DMS153 (cell line): ENCODE measurements at regions not wholly inside any gene's neighbourhood (a gene's known extent, or its start where the extent isn't known, plus 50 kb on each side); places are given as distances from the start of the nearest gene placed in this dataset.
"Not testable (repeated sequence)": the region's sequence is repeated elsewhere in the genome, so short reads cannot be mapped to it uniquely, and the experiment has no call there.

Experiments
- DNase-seq: peaks from one replicate; lab custom pipeline; 2025; lab: John Stamatoyannopoulos, UW

- DNase-seq, result no peak
Measured at GRCh38 chr5:25009063-25009462, 364.3 kb upstream of the CDH10 start.

DNA sequence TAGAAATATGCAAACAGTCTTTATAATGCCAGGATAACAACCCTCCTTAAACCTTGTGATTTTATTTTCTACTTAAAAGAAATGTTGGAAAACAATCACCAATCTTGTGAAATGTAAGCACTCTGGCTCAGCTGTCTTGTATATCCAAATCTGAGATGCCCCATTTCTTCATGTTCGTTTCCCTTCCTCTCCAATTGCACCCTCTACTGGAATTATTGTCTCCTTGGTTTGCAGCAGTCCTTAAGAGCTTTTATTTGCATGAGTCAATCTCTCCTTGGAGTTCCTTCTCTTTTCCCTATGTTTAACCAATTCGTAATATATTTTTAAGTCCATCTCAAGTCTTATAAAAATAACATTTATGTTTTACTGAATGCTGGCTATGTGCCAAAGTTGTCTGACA, 362.0 kb upstream of the CDH10 start:
- DNase-seq, result no peak

DNA sequence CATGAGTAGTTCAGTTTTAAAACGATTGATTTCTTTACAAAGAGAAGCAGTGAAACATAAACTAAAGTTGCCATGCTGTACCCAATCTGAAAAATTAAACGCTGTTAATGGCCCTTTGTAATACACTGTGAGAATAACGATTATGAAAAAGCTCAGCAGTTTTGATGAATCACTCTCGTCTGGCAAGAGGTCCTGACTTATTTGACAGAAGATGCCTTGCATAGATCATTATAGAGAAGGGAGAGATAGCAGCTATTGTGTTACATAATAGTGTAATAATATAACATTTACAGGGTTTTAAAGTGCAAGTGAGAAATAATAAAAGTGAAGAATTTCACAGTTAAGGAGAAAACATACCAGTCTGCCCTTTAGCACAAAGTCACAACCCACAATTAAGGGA, 361.5 kb upstream of the CDH10 start:
- no peak for DNase-seq

GRCh38 chr5:25005431-25005830, 360.7 kb upstream of the CDH10 start:
- no peak for DNase-seq

DNA sequence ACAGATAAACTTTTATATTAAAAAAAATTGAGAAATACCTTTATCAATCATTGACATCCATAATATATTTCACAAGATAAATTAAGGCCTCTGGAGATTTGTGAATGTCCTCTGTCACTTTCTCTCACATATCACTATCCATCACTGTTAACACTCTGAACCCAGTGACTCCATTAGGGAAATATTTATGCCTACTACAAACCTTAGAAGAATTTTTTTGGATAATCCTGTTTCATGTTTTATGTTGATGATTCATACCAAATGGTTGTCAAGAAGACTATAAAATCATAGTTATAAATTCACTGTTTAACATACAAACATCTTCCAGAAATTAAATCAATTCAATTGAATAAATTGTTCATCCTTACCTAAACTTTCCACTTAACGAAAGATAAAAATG, 357.6 kb upstream of the CDH10 start:
- DNase-seq, result no peak

- no peak for DNase-seq
Measured at GRCh38 chr5:24999732-25000131, 355.0 kb upstream of the CDH10 start.

GRCh38 chr5:24998641-24999040, 353.9 kb upstream of the CDH10 start:
- no peak for DNase-seq

DNA sequence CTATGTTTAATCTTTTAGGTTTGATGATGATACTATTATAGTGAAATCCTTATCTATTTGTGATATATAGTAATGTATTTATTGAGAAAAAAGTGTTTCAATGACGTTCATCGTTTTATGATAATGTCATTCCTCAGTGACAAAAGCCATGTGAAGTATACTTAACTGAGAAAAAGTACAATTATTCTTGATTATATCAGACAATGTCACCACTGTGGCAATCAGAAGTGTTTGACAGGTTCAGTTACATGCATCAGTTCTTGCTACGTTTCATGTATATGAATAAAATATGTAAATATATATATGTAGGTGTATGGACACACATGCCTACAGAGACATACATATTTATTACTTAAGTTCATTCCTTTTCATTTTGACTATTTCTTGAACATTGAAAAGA, 341.5 kb upstream of the CDH10 start:
- no peak for DNase-seq

DNA sequence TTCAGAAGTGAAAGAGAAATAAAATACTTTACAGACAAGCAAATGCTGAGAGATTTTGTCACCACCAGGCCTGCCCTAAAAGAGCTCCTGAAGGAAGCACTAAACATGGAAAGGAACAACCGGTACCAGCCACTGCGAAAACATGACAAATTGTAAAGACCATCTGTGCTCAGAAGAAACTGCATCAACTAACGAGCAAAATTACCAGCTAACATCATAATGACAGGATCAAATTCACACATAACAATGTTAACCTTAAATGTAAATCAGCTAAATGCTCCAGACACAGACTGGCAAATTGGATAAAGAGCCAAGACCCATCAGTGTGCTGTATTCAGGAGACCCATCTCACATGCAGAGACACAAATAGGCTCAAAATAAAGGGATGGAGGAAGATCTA, 333.8 kb upstream of the CDH10 start:
- not testable (repeated sequence) for DNase-seq

DNA sequence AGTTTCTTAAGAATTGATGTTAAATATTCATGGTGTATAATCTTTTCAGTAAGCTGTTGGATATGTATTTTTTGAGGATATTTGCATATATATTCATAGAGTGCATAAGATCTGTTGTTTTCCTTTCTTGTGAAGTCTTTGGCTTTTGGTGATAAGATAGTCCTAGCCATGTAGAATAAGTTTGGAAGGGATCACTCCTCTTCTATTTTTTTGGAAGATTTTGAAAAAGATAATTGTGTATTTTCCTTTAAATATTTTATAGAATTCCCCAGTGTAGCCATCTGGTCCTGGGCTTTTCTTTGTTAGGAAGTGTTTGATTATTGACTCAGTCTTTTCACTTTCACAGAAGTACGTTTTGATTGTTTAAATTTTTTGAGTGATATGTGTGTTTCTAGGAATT, 318.8 kb upstream of the CDH10 start:
- no peak for DNase-seq

GRCh38 chr5:24923400-24923799, 278.6 kb upstream of the CDH10 start:
- no peak for DNase-seq

DNA sequence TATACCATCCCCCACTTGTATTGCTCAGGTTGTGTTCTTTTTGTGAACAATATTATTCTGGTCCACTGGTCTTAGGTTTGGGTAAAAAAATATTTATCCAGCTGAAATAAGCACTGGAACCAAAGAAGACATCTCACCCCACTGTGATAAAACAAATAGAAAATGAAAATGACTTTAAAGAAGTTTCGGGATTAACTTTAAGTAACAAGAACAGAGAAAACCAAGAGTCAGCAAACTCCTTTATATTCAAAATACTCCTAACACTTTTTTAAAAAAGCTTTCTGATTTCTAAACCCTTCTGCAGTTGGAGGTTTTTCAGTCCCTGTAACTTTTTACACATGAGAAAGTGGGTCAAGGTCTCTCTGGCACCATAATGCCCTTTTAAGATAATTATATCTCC, 273.9 kb upstream of the CDH10 start:
- DNase-seq, result no peak

DNA sequence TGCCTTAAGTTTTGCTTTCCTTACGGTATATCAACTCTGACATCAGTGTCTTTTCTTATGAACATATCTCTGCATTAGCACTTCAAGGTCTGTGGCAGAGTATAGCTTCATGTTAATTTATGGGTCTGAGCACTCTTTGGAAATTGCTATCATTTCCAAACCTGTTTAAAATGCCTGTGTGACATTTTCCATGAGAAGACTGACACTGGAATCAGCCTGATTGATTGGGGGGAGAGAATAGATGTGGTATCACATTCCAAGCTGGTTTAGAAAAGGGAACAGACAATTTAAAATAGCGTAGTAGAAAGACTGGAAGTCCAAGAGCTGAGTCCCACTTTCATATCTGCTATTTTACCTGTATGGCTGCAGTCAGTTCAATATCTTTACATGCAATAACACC, 272.1 kb upstream of the CDH10 start:
- no peak for DNase-seq

- DNase-seq, result no peak
Measured at GRCh38 chr5:24909210-24909609, 264.4 kb upstream of the CDH10 start.

GRCh38 chr5:24906689-24907088, 261.9 kb upstream of the CDH10 start:
- no peak for DNase-seq

GRCh38 chr5:24904981-24905517, 260.3 kb upstream of the CDH10 start:
- DNase-seq, result no peak

- DNase-seq, result no peak
Measured at GRCh38 chr5:24899180-24899579, 254.4 kb upstream of the CDH10 start.

- DNase-seq, result no peak
Measured at GRCh38 chr5:24864244-24864643, 219.5 kb upstream of the CDH10 start.

DNA sequence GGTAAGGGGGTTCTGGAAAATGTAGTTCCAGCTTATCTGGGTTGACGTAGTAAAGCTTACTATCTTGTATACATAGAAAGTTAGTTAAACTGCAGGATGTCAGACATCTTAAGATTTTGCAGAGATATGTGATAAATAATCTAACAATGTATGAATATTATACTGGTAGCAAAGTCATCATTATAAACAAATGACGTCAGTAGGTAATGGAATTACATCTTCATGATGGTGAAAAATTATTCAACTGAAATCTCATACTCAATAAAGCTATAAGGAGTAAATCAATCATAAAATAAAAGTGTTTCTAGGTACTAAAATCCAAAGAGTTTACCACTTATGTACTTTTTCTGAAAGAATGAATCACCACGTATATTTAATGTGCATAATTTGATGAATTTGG, 217.3 kb upstream of the CDH10 start:
- DNase-seq, result no peak

DNA sequence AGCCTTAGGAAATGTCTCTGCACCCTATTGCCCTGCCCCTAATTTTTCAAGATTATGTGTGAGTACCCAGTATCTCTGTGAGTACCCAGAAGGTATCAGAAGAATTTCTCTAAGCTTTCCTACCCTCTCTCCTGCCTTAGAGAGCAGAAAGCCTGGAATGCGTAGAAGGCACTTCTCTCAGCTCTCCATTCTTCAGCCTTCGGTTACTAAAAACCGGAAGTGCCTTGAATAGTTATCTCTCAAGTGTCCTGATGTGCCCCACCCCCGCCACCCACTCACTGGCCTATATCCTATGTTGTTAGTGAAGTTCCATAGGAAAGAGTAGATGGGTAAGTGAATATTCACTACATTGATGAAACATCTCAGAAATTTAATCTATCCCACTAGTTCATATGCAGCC, 210.7 kb upstream of the CDH10 start:
- DNase-seq, result no peak

- no peak for DNase-seq
Measured at GRCh38 chr5:24854850-24855249, 210.1 kb upstream of the CDH10 start.

- no peak for DNase-seq
Measured at GRCh38 chr5:24854350-24854749, 209.6 kb upstream of the CDH10 start.

GRCh38 chr5:24850926-24851486, 206.2 kb upstream of the CDH10 start:
- DNase-seq, result no peak

DNA sequence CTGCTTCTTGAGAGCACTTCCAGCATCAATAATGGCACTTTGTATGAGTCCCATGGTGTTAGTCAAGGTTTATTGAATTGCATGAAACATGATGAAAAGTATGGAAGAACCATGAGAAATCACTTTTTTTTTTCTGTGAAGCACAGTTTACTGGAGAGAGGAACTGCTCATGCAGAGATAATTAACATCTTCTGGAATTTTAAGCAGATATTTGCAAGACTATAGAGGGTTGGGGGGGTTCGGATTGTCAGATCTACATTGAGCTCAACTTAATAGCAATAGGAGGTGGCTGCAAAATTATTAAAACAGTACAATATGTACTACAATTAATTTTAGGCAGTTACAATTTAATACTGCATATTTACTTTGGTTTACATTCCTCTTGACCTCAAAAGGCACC, 204.4 kb upstream of the CDH10 start:
- no peak for DNase-seq

DNA sequence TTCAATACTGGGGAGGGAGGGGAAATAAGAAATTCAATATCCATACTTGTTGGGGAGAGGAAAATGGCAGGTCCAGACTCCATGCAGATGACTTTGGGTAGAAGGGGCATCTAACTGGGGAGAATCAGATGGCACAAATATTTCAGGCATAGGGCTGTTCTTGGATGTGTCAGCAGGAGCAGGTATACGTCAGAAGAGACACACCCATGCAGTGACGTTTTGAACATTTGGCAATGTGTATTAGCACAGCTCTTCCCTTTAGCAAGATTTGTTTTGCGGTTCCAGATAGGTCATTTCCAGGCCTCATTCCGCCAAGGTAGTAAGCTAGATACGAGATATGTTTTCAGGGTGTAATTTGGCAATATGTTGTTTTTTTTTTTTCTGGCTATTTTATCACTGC, 187.2 kb upstream of the CDH10 start:
- no peak for DNase-seq
